H54 (cell line): ENCODE measurements at regions not wholly inside any gene's neighbourhood (a gene's known extent, or its start where the extent isn't known, plus 50 kb on each side); places are given as distances from the start of the nearest gene placed in this dataset.

ENCODE experiments used
- DNase-seq: peaks from one replicate; pipeline ENCODE4 v3.0.0; 2011; ENCODE audit warnings: low spot score, mixed read lengths; ENCODE audit not compliant: insufficient read length
- FAIRE-seq: peaks from 3 replicates; lab custom pipeline; 2011; peaks lifted over from hg19 to GRCh38; lab: Jason Lieb, UNC
- POLR2A ChIP-seq: IDR thresholded peaks from 2 replicates; pipeline ENCODE4 v1.6.1; 2011; ENCODE audit warnings: low read depth, mild to moderate bottlenecking, low read length

DNA sequence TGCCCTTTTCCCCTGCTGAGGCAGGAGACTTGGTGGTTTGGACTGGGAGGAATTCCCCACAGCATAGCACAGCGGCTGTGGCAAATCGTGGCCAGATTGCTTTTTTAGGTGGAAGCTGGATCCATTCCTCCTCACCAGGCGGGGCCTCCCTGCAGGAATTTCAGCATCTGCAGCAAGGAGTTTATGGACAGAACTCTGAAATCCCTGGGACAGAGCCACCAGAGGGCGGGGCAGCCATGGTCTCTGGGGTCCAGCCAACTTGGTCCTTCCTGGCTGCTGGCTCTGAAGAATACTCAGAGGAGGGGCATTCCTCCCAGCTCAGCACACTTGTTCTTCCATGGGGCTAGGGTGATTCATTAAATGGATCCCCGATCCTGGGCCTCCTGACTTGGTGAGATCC is 794.3 kb downstream of the SH3BGRL start:
- no peak for FAIRE-seq
- TF ChIP-seq POLR2A: no peak
- no peak for DNase-seq

DNA sequence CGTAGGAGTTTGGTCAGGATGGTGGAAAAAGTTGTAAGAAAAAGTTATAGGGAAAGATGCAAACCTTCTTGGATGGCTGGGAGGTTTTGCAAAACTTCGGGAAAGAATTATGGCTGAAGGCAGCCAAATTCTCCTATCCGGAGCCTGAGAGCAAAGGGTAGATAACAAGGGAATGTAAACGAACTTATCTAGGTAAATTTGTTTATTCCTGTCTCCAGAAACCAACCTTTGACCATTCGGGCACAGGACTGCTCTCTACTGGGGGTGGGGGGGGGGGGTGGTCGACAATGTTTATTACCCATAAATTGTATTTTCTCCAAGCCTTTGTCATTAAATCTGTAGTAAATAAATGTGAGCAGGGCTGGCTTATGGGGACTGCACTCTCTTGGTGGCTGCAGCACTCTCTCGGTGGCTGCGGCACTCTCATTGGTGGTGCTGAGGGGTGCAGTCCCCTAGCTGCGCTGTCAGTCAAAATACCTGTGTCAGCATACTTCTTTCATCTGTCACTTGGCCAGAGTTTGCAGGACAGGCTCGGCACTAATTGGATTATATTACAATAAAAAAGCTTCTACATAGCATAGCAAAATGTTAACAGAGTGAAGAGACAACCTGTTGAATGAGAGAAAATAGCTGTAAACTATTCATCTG is 827.8 kb downstream of the SH3BGRL start:
- DNase-seq (no peak), FAIRE-seq (no peak)
- TF ChIP-seq POLR2A: no peak

DNA sequence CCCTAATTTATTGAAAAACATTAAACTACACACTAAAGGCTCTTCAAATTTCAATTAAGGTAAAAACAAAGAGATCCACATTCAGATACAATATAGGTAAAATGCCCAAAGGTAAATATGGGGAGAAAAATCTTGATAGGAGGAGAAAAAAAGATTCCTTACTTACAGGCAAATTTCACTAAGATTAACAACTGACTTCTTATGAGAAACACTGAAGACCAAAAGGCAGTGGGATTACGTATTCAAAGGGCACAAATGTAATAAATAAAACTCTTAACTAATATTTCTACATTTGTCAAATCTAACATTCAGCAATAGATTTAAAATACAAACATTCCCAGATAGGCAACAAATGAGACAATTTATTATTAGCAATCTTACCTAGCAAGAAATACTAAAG is 829.3 kb downstream of the SH3BGRL start:
- TF ChIP-seq POLR2A: no peak
- FAIRE-seq (no peak), DNase-seq (no peak)

DNA sequence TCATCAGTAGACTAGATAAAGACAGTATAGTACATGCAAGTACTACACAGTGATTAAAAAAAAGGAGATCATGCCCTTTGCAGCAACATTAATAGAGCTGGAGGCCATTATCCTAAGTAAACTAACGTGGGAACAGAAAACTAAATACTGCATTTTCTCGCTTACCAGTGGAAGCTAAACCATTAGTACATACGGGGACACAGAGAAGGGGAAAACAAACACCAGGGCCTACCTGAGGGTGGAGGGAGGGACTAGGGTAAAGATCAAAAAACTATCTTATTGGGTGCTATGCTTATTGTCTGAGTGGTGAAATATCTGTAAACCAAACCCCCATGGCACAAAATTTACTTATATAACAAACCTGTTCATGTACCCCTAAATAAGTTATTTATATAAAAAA is 836.9 kb downstream of the SH3BGRL start:
- FAIRE-seq (no peak), DNase-seq (no peak)
- no peak for TF ChIP-seq POLR2A

DNA sequence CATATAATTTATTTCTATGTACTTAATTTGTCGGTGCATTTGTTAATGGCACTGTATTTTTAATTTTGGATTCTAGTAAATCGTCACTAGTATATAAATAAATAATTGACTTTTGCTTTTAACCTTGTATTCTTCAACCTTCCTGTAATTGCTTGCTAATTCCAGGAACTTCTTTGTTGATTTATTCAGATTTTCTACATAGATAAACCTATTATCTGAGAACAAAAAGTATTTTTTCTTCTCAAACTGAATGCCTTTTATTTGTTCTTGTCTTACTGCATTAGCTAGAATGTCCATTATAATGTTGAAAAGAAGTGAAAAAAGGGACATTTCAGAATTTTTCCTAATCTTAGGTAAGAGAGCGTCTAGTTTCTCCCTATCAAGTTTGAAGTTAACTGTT is 839.1 kb downstream of the SH3BGRL start:
- FAIRE-seq (no peak), DNase-seq (no peak)
- TF ChIP-seq POLR2A: no peak

DNA sequence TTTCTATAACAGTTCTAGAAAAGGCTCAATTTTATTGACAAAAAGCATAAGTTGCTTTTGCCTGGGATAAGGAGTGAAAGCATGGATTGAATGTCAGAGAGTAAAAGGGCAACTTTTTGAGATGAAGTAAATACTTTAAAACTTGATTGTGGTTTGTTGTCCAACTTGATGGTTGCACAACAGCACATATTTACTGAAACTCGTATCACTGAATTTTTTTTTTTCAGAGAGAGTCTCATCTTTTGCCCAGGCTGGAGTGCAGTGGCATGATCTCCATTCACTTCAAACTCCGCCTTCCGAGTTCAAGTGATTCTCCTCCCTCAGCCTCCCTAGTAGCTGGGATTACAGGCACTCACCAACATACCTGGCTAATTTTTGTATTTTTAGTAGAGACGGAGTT is 856.8 kb downstream of the SH3BGRL start:
- FAIRE-seq (no peak), DNase-seq (no peak)
- no peak for TF ChIP-seq POLR2A

DNA sequence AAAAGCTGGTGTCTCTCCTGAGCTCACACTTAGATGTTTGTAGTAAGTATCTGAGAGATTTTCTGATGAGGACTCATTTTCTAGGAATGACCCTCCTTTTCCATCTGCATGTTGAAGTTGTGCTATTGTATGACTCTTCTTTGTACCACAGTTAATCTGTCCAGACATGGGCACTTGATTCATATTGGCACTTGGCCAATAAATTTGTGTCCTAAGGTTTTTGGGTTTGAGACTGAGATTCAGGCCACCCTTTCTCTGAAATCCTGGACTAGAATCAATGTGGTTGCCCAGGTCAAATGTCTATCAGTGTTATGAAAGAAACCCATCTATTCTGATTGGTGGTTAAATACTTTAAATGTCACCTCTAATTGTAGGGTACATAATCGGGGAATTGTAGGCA is 869.0 kb downstream of the SH3BGRL start:
- FAIRE-seq (no peak), DNase-seq (no peak)
- no peak for TF ChIP-seq POLR2A

DNA sequence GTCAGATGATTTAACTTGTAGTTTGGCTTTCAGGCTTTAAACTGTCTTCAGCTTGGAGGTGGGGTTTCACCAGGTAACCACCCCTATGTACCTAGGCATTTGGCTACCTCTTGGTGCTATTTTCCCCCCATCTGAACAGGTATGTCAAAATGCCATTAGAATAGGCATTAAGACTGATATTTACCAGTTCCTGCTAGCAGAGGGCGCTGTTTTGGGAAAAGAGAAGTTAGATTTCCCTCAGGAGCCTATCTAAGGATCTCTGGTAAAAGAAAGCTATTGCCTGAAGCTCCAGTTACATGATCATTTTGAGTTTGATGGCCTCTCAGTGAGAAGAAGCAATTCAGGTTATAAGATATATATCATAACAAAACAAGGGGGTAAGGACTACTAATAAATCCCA is 879.1 kb downstream of the SH3BGRL start:
- no peak for TF ChIP-seq POLR2A
- DNase-seq (no peak), FAIRE-seq (no peak)

DNA sequence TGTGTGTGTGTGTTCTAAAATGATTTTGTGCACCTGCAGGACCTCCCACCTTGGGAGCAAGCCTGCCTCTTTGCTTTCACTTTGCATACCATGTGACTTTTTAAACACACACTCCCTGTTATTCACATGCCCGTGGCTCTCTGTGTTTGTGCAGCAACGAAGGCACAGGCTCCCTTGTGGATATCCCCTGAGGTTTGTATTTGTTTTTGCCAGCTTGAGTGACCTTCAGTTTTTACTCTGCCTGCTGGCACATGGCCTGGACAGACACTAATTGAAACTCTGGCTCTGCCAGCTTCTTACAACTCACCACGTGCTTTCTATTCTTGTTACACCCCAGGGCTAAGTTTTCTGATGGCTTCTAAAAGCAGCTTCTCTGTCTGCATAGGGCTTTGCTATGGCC is 885.8 kb downstream of the SH3BGRL start:
- no peak for FAIRE-seq
- no peak for DNase-seq
- no peak for TF ChIP-seq POLR2A

DNA sequence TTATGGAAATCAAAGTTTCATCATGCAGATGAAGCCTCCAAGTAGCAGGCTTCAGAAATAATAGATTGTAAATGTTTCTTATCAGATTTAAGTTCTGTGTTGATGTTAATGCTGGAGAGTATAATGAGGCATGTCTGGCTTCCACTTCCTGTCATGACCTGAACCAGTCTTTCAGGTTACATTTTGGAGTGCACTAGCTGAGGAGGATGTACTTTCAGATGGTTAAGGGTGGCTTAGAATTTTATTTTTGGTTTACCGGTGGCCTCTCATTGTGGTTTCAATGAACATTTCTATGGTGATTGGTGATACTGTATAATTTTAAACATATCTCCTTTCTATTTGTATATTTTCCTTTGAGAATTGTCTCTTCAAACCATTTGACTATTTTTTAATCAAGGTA is 890.4 kb downstream of the SH3BGRL start:
- no peak for DNase-seq
- no peak for FAIRE-seq
- TF ChIP-seq POLR2A: no peak

DNA sequence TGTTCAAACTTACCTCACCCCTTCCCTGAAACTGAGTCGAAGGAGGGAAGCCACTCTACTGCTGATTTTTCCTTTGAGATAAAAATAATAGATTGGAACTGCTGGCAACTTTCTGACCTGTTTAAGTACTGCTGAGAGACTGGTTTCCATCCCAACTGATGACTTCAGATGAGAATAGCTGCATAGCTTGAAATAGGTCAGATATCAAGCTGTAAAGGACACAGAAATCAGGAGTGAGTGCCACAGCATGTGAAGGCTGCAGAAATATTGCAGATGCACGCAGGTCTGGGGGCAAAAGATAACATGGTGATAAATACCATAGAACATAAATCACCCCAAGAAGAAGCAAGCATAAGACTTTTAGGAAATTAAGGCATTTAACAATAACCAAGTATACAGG is 923.2 kb downstream of the SH3BGRL start:
- TF ChIP-seq POLR2A: no peak
- DNase-seq (no peak), FAIRE-seq (no peak)

DNA sequence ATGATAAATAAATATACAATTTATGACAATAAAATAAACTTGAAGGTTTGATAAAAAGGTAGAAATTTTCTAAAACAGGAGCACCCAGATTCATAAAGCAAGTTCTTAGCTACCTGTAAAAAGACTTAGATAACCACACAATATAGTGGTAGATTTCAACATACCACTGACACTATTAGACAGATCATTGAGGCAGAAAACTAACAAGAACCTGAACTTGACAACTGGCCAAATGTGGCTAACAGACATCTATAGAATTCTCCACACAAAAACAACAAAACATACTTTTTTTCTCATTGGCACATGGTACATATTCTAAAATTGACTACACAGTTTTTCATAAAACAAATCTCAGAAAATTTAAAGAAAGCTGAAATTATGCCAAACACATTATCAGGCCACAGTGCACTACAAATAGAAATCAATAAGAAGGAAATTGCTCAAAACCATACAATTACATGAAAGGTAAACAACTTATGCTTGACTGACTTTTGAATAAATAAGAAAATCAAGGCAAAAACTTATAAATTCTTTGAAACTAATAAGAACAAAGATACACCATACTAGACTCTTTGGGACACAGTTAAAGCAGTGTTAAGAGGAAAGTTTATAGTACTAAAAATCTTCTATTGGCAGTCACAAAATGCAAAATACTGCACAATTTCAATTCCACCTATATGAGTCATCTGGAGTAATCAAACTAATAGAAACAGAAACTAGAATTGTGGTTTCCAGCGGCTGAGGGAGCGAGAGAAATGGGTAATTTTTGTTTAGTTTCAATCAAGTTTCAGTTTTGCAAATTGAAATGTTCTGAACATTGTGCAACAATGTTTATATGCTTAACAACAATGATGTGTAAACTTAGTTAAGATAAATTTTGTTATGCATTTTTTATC is 925.6 kb downstream of the SH3BGRL start:
- DNase-seq (no peak), FAIRE-seq (no peak)
- no peak for TF ChIP-seq POLR2A

DNA sequence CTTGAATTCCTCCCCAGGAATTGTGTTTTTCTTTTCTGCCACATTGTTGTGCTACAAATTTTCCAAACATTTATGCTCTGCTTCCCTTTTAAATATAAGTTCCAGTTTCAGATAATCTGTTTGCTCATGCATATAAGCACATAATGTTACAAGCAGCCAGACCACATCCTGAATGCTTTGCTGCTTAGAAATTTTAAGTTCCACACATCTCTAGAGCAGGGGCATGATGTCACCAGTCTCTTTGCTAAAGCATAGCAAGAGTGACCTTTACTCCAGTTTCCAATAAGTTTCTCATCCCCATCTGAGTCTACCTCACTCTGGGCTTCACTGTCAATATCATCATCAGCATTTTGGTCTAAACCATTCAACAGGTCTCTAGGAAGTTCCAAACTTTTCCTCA is 932.5 kb downstream of the SH3BGRL start:
- DNase-seq: no peak
- TF ChIP-seq POLR2A: no peak
- FAIRE-seq: no peak

DNA sequence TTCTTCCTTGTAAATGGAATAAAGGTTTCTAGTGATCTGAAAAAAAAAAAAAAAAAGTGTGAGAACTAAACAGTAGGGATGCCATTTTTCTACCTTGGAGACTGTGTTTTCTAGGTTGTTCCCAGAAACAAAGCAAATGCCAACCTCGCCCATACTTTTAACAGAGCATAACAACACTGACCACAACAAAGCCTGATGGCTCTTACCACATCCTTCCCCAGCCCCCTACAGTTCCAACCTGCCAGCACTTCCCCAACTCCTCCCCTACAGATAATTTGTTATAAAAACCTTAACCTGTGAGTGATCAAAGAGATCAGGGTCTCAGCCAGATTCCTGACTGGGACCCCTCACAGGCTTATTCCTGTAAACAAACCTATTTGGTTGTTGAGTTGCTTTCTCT is 940.0 kb downstream of the SH3BGRL start:
- no peak for TF ChIP-seq POLR2A
- FAIRE-seq (no peak), DNase-seq (no peak)

DNA sequence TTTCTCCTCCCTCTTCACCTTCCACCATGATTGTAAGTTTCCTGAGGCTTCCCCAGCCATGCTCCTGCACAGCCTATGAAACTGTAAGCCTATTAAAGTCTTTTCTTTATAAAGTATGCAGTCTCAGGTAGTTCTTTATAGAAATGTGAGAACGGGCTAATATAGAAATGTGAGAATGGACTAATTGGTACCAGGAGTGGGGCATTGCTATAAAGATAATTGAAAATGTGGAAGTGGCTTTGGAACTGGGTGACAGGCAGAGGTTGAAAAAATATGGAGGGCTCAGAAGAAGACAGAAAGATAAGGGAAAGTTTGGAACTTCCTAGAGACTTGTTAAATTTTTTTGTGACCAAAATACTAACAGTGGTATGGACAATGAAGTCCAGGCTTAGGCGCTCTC is 959.3 kb downstream of the SH3BGRL start:
- DNase-seq (no peak), FAIRE-seq (no peak)
- TF ChIP-seq POLR2A: no peak
